MM.1S (cell line): ENCODE measurements at regions not wholly inside any gene's neighbourhood (a gene's known extent, or its start where the extent isn't known, plus 50 kb on each side); places are given as distances from the start of the nearest gene placed in this dataset.

ENCODE experiments used
- DNase-seq: peaks from one replicate; pipeline ENCODE4 v3.0.0-alpha.2; 2015
- H2AFZ ChIP-seq: fragments of 300-600 bp; sonication (generic); 2 replicates; pipeline ENCODE4 v1.6.0; 2016; ENCODE audit warnings: antibody characterized with exemption, low read length
- H3F3A ChIP-seq: fragments of 300-600 bp; sonication (generic); 2 replicates; pipeline ENCODE4 v1.6.1; 2016; ENCODE audit warnings: mild to moderate bottlenecking, antibody characterized with exemption, low read length, moderate library complexity, mixed read lengths; ENCODE audit not compliant: insufficient read depth
- H3K27ac ChIP-seq: fragments of 300-600 bp; sonication (generic); 2 replicates; pipeline ENCODE4 v1.5.1; 2016; ENCODE audit warnings: mild to moderate bottlenecking, low read length
- H3K27me3 ChIP-seq: fragments of 300-600 bp; sonication (generic); replicated peaks from 2 replicates; pipeline ENCODE4 v1.6.0; 2016; ENCODE audit warnings: low read length; ENCODE audit not compliant: insufficient read depth
- H3K36me3 ChIP-seq: fragments of 300-600 bp; sonication (generic); replicated peaks from 2 replicates; pipeline ENCODE4 v1.6.1; 2016; ENCODE audit warnings: mild to moderate bottlenecking, low read length, mixed read lengths; ENCODE audit not compliant: insufficient read depth
- H3K4me1 ChIP-seq: fragments of 300-600 bp; sonication (generic); 2 replicates; pipeline ENCODE4 v1.6.1; 2016; ENCODE audit warnings: low read length, mixed read lengths
- H3K4me2 ChIP-seq: fragments of 300-600 bp; sonication (generic); 2 replicates; pipeline ENCODE4 v1.6.0; 2016; ENCODE audit warnings: low read depth, low read length
- H3K4me3 ChIP-seq: fragments of 300-600 bp; sonication (generic); 2 replicates; pipeline ENCODE4 v1.5.1; 2016; ENCODE audit warnings: low read length, mixed read lengths
- H3K79me2 ChIP-seq: fragments of 300-600 bp; sonication (generic); 2 replicates; pipeline ENCODE4 v1.6.1; 2016; ENCODE audit warnings: mixed run types, low read length, mixed read lengths
- H3K9ac ChIP-seq: fragments of 300-600 bp; sonication (generic); 2 replicates; pipeline ENCODE4 v1.6.1; 2016; ENCODE audit warnings: low read length, mixed read lengths
- H3K9me2 ChIP-seq: fragments of 300-600 bp; sonication (generic); replicated peaks from 2 replicates; pipeline ENCODE4 v1.6.1; 2016; ENCODE audit warnings: mild to moderate bottlenecking, low read length, mixed read lengths; ENCODE audit not compliant: insufficient read depth
- H3K9me3 ChIP-seq: fragments of 300-600 bp; sonication (generic); replicated peaks from 2 replicates; pipeline ENCODE4 v1.6.1; 2016; ENCODE audit warnings: mild to moderate bottlenecking, low read length, mixed read lengths; ENCODE audit not compliant: insufficient read depth
- H4K20me1 ChIP-seq: fragments of 300-600 bp; sonication (generic); 2 replicates; pipeline ENCODE4 v1.6.1; 2016; ENCODE audit warnings: mild to moderate bottlenecking, low read length, moderate library complexity, mixed read lengths; ENCODE audit not compliant: insufficient read depth
- CTCF ChIP-seq: fragments of 300-600 bp; sonication (generic); IDR thresholded peaks from 2 replicates; pipeline ENCODE4 v1.5.1; 2016; ENCODE audit warnings: antibody characterized with exemption, low read length, mixed read lengths
- EZH2 ChIP-seq: fragments of 300-600 bp; sonication (generic); optimal IDR thresholded peaks from 2 replicates; pipeline ENCODE3; 2017; ENCODE audit warnings: low read depth, mild to moderate bottlenecking, antibody characterized with exemption, low read length, mixed read lengths
- EZH2phosphoT487 ChIP-seq: fragments of 300-600 bp; sonication (generic); IDR thresholded peaks from 2 replicates; pipeline ENCODE4 v1.6.1; 2018; ENCODE audit warnings: antibody characterized with exemption, low read length

- H3K4me2 ChIP-seq = no peak overlapping the region
- H3K27ac ChIP-seq = no peak overlapping the region
- H3K27me3 ChIP-seq = no peaks in the 10 kb centered on the region
- no peaks in the 10 kb centered on the region for H3K4me1 ChIP-seq
- no peak overlapping the region for H3K4me3 ChIP-seq
- no peaks in the 10 kb centered on the region for H4K20me1 ChIP-seq
- DNase-seq = no peak
- H3K79me2 ChIP-seq = no peaks in the 10 kb centered on the region
- H2AFZ ChIP-seq = no peak overlapping the region
- no peak for TF ChIP-seq CTCF
- no peak for TF ChIP-seq EZH2
- no peak for TF ChIP-seq EZH2phosphoT487
- H3K9me2 ChIP-seq = no peaks in the 10 kb centered on the region; the same call in 1 of the 2 replicates
- no peaks in the 10 kb centered on the region for H3K36me3 ChIP-seq
- no peaks in the 10 kb centered on the region for H3K9me3 ChIP-seq
- H3F3A ChIP-seq = no peaks in the 10 kb centered on the region
- no peak overlapping the region for H3K9ac ChIP-seq
Observed at GRCh38 chr15:79609506-79609905, 177.4 kb downstream of the MINAR1 start.

- no peaks in the 10 kb centered on the region for H3K9me3 ChIP-seq
- no peak overlapping the region for H3K27ac ChIP-seq
- H4K20me1 ChIP-seq = no peaks in the 10 kb centered on the region
- H3K36me3 ChIP-seq = no peaks in the 10 kb centered on the region
- no peaks in the 10 kb centered on the region for H3K9me2 ChIP-seq
- no peaks in the 10 kb centered on the region for H3K27me3 ChIP-seq
- no peak for DNase-seq
- H3F3A ChIP-seq = no peaks in the 10 kb centered on the region
- H3K9ac ChIP-seq = no peak overlapping the region
- H3K4me3 ChIP-seq = no peak overlapping the region
- no peaks in the 10 kb centered on the region for H3K79me2 ChIP-seq
- no peak overlapping the region for H3K4me2 ChIP-seq
- no peaks in the 10 kb centered on the region for H3K4me1 ChIP-seq
- H2AFZ ChIP-seq = no peak overlapping the region
- TF ChIP-seq EZH2phosphoT487 (no peak), CTCF (no peak)
Observed at GRCh38 chr15:79610021-79610420, 177.9 kb downstream of the MINAR1 start.

- DNase-seq = no peak
- no peaks in the 10 kb centered on the region for H4K20me1 ChIP-seq
Observed at GRCh38 chr15:79615754-79616153, 183.6 kb downstream of the MINAR1 start.

More at GRCh38 chr15:79615754-79616153, 183.6 kb downstream of the MINAR1 start:
- Histone ChIP-seq H3K4me2 (no peak overlapping the region), H3K4me3 (no peak overlapping the region), H2AFZ (no peak overlapping the region), H3K27ac (no peak overlapping the region), H3K4me1 (no peaks in the 10 kb centered on the region), H3K79me2 (no peaks in the 10 kb centered on the region), H3K9ac (no peak overlapping the region), H3K36me3 (no peaks in the 10 kb centered on the region), H3K9me2 (no peaks in the 10 kb centered on the region), H3F3A (no peaks in the 10 kb centered on the region), H3K27me3 (no peaks in the 10 kb centered on the region), H3K9me3 (no peaks in the 10 kb centered on the region)
- no peak for TF ChIP-seq EZH2phosphoT487
- TF ChIP-seq EZH2 = no peak
- no peak for TF ChIP-seq CTCF
